ENCODE measurements at regions not wholly inside any gene's neighbourhood (a gene's known extent, or its start where the extent isn't known, plus 50 kb on each side); places are given as distances from the start of the nearest gene placed in this dataset.
"Not testable (repeated sequence)": the region's sequence is repeated elsewhere in the genome, so short reads cannot be mapped to it uniquely, and the experiment has no call there.

DNA sequence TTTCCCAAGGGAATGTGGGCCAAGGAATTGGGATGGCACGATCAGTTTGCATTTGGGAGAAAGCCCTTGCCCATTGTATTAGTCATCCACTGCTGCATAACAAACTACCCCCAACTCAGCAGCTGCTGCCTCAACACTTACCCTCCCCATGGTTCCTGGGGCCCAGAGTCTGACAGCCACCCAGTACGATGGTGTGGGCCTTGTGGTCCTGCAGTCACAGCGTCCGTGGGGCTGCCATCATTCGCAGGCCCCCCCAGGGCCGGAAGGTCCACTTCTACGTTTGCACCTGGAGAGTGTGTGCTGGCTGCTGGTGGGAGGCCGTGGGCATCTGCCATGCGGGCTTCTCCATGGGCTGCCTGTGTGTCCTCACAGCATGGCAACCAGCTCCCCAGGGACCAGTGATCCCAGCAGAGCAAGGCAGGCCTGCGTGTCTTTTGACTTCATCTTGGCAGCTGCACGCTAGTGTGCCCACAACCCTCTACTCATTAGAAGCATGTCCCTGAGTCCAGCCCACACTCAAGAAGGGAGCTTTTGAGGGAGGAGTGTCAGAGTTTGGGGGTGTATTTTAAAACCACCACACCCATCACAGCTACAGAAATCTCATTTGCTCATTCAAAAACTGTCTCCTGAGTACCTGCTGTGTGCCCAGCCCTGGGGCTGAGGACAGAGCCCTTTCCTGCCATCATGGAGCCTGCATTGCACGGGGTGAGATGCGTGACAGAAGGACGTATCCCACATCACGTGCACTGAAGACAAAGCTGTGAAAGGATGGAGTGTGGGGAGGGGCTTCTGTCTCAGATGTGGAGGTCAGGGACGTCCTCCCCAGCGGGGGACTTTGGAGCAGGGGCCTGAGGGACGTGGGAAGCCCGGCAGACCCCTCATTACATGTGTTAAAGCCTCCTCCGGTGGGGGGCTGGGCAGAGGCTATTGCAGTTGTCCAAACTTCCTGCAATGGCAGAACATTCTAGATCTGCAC is 185.0 kb upstream of the ZNF469 start:
- Histone ChIP-seq H3K36me3 (ENCODE audit: low read depth) (no peaks in the 10 kb centered on the region), H3K4me3 (no peak overlapping the region), H3K9me3 (no peaks in the 10 kb centered on the region), H3K4me1 (ENCODE audit: low read depth) (no peaks in the 10 kb centered on the region)
- DNase-seq (no peak), ATAC-seq (no peak)
- intact Hi-C loops (cut with DNase I, micrococcal nuclease), result loop anchor here in 1 of 2 donors (10.0 kb wide), 1 partner anchor 237 kb away; no protein-coding TSS in a partner anchor
- TF ChIP-seq, protein P1, sequence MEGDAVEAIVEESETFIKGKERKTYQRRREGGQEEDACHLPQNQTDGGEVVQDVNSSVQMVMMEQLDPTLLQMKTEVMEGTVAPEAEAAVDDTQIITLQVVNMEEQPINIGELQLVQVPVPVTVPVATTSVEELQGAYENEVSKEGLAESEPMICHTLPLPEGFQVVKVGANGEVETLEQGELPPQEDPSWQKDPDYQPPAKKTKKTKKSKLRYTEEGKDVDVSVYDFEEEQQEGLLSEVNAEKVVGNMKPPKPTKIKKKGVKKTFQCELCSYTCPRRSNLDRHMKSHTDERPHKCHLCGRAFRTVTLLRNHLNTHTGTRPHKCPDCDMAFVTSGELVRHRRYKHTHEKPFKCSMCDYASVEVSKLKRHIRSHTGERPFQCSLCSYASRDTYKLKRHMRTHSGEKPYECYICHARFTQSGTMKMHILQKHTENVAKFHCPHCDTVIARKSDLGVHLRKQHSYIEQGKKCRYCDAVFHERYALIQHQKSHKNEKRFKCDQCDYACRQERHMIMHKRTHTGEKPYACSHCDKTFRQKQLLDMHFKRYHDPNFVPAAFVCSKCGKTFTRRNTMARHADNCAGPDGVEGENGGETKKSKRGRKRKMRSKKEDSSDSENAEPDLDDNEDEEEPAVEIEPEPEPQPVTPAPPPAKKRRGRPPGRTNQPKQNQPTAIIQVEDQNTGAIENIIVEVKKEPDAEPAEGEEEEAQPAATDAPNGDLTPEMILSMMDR (IDR thresholded peaks at IDR 0.05), result no peak

DNA sequence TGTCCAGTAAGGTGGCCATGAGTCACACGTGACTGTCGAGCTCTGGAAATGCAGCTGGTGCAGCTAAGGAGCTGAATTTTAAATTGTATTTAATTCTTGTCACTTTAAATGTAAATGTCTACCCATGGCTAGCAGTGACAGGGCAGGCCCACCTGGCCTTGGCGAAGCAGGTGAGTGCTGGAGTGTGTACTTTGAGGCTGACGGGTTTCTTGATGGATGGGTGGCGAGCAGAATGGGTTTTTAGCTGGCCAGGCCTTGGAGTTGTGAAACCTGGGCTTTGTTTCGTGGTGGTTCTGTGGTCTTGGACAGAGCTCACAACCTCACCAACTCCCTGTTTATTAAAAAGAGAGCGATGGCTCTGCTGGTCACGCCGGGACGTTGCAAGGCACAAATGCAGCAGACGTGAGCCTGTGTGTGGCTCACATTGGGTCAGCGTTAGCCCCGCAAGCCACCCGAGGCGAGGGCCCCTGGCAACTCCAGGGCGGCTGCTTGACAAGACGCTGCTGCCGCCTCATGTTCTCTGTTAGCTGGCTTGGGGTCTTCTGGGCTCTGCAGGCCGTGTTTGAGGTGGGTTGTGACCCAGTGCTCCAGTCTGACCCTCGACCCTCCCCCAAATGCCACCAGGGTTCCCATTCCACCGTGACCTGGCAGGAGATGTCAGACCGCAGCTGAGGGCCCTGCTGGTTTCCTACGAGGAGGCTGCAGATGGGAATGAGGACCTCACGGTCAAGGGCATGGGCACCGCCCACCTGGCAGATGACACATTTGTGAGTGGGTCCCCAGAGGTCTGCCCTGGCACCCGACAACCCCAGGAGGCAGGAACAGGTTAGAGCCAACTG is 184.1 kb upstream of the ZNF469 start:
- not testable (repeated sequence) for H3K4me3 ChIP-seq; H3K36me3 ChIP-seq (ENCODE audit: low read depth); H3K4me1 ChIP-seq (ENCODE audit: low read depth); DNase-seq; H3K9me3 ChIP-seq; ATAC-seq
- intact Hi-C loops (cut with DNase I, micrococcal nuclease), result loop anchor here in 1 of 2 donors (10.0 kb wide), 1 partner anchor 236 kb away; no protein-coding TSS in a partner anchor

DNA sequence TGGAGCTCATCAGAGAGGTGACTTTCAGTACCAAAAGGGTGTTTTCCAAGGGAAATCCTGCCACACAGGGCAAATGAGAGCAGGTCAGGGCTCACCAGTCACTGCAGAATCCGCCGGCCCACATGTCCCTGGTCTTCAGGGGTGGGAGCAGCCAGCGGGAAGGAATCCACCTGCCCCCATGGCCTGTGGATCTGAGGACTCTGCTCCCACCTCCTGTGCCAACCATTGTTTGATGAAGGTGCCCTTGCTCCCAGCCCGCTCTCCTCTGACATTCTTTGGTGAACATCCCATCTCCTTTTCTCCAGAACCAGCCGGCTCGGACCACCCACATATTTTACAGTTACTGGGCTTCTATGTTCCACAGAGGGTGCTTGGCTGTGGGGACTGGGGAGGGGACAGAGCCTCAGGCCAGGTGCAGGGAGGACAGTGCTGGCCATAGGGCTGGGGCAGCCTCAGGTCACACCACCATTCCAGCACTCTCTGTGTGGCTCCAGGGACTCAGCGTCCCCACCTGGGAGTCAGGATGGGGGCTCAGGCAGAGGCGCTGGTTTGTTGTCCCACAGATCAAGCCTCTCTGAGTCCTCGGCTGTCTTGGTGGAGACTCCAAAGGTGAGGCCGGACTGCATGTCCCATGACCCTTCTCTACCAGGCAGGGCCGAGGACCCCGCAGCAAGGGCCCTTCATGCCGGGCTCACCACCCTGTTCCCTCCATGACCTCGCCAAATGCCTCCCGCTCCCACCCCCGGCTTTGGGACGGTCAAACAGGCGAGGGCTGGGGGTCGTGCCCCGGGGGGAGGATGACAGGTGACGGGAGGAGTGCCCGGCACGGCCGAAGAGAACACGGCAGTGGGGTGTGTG is 183.2 kb upstream of the ZNF469 start:
- H3K4me3 ChIP-seq; H3K9me3 ChIP-seq; H3K36me3 ChIP-seq (ENCODE audit: low read depth); H3K4me1 ChIP-seq (ENCODE audit: low read depth); ATAC-seq; DNase-seq: not testable (repeated sequence)
- intact Hi-C loops (cut with DNase I, micrococcal nuclease), result loop anchor here in 1 of 2 donors (10.0 kb wide), 1 partner anchor 235 kb away; no protein-coding TSS in a partner anchor

DNA sequence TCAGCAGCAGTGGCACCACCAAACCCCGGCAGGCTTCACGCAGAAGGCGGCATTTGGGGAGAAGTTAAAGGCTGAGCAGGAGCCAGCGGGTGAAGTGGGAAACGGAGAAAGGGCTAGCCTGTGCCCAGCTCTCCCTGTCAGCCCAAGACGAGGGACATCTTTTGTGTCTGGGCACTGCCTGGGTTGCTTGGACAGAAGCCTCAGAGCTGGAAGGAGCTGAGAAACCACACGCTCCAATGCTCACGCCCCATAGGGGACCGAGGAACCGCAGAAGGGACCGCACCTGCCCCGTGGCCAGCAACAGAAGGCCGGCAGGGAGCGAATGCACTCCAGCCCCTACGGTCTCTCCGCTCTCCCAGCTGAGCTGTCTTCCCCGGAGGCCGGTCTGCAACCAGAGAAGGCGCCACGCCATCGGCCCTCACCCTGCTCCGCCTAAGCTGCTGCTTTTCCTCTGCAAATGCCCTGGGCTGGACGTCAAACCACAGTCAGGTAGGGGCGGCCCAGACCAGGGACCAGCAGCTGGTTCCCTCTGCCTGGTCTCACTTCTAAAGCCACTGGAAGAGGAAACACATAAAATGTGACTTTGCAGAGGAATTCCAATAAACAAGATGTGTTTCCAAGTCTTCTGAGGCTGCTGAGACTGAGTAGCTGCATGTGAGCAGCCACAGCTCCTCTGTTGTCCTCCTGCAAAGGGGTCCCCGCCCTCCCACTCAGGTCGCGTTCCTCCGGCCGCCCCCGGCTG is 182.4 kb upstream of the ZNF469 start:
- H3K4me1 ChIP-seq (ENCODE audit: low read depth); intact Hi-C loops (cut with DNase I, micrococcal nuclease); ATAC-seq; DNase-seq; H3K9me3 ChIP-seq; H3K36me3 ChIP-seq (ENCODE audit: low read depth); H3K4me3 ChIP-seq: not testable (repeated sequence)

DNA sequence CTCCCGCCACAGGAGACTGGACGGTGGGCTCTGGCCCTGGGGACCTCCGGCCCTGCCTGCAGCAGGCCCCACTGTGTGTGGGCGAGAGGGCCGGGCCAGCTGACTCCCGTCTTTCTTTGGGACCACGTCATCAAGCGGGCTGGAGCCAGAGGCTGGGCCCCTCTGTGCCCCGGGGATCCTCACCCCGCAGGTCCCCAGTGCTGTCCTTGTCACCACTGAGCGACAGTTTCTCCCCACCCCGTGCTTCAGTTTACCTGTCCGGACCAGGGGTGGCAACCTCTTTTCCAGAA is 181.9 kb upstream of the ZNF469 start:
- H3K9me3 ChIP-seq, result no peaks in the 10 kb centered on the region
- no peaks in the 10 kb centered on the region for H3K4me1 ChIP-seq (ENCODE audit: low read depth)
- TF ChIP-seq, protein P1 (IDR thresholded peaks at IDR 0.05), result no peak
- ATAC-seq (no peak), DNase-seq (no peak)
- intact Hi-C loops (cut with DNase I, micrococcal nuclease), result no loop called here
- H3K4me3 ChIP-seq, result no peak overlapping the region
- H3K36me3 ChIP-seq (ENCODE audit: low read depth), result no peaks in the 10 kb centered on the region

DNA sequence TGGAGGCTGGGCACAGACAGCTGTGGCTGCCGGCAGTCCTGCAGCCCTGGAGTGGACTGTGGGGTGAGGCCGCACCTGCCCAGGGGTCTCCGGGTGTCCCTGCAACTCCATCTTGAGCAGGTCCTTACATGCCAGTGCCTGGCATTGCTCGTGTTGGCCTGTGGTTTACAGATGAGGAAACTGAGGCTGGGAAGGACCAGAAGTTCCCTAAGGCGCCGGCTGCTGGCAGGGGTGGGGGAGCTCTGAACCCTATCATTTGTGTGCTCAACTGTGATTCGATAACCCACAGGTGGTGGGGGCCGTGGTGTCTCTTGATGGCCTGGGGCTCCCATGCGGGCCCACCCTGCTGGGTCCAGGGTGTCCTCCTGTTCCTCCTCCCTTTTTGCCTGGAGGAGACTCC is 181.1 kb upstream of the ZNF469 start:
- H3K4me1 ChIP-seq (ENCODE audit: low read depth); ATAC-seq; H3K4me3 ChIP-seq; H3K36me3 ChIP-seq (ENCODE audit: low read depth); H3K9me3 ChIP-seq; intact Hi-C loops (cut with DNase I, micrococcal nuclease); DNase-seq: not testable (repeated sequence)
